ENCODE measurements at regions not wholly inside any gene's neighbourhood (a gene's known extent, or its start where the extent isn't known, plus 50 kb on each side); places are given as distances from the start of the nearest gene placed in this dataset.

GRCh38 chr13:29991343-29991742 lies 140.9 kb upstream of the UBL3 start:
- TF ChIP-seq EZH2phosphoT487 (IDR thresholded peaks at IDR 0.05; ENCODE audit: low read depth) (no peak), CTCF (IDR thresholded peaks at IDR 0.05; ENCODE audit: low read depth, low read length) (no peak)
